H1 (cell line): ENCODE measurements at regions not wholly inside any gene's neighbourhood (a gene's known extent, or its start where the extent isn't known, plus 50 kb on each side); places are given as distances from the start of the nearest gene placed in this dataset.
A peak's percentile ranks its signal among the peaks of the same experiment; 100 is the strongest.

Source experiments
- CTCF ChIA-PET: fragments of 300-600 bp; sonication (Branson Sonifier 250); formaldehyde crosslinking; loops from one replicate; lab custom pipeline; 2021; ENCODE audit not compliant: partially characterized antibody; lab: Charles Lee
- POLR2A ChIA-PET: fragments of 300-600 bp; sonication (Branson Sonifier 250); formaldehyde crosslinking; loops from one replicate; lab custom pipeline; 2021; ENCODE audit warnings: inconsistent platforms; ENCODE audit not compliant: partially characterized antibody; lab: Charles Lee
- DNase-seq, 2 experiments: peaks; one replicate each; pipeline versions ENCODE4 v3.0.0 to v3.0.0-alpha.2; 2010 to 2022; ENCODE audit warnings: low spot score in 2 of 2, low read depth in 1 of 2, mixed read lengths in 1 of 2
- FAIRE-seq: peaks from 2 replicates; lab custom pipeline; 2011; peaks lifted over from hg19 to GRCh38; lab: Jason Lieb, UNC
- H2AFZ ChIP-seq: 2 replicates; pipeline ENCODE4 v1.8.1; 2012; ENCODE audit warnings: low read length, inconsistent platforms
- H2AK5ac ChIP-seq: 2 replicates; pipeline ENCODE4 v1.6.1; 2013; ENCODE audit warnings: low read depth, low read length
- H2BK120ac ChIP-seq: replicated peaks from 2 replicates; pipeline ENCODE3; 2013; ENCODE audit warnings: low read depth, low read length, inconsistent platforms
- H2BK12ac ChIP-seq: 2 replicates; pipeline ENCODE4 v1.6.1; 2013; ENCODE audit warnings: low read depth, low read length
- H2BK15ac ChIP-seq: 2 replicates; pipeline ENCODE4 v1.6.1; 2013; ENCODE audit warnings: low read length
- H2BK20ac ChIP-seq: 2 replicates; pipeline ENCODE4 v1.6.1; 2013; ENCODE audit warnings: low read length
- H2BK5ac ChIP-seq: 2 replicates; pipeline ENCODE4 v1.6.1; 2013; ENCODE audit warnings: low read depth, low read length
- H3K14ac ChIP-seq: 2 replicates; pipeline ENCODE4 v1.6.1; 2013; ENCODE audit warnings: inconsistent platforms; ENCODE audit not compliant: insufficient read length
- H3K18ac ChIP-seq: 2 replicates; pipeline ENCODE4 v1.6.1; 2013; ENCODE audit warnings: low read length; ENCODE audit errors: extremely low read depth
- H3K23ac ChIP-seq: 2 replicates; pipeline ENCODE4 v1.6.1; 2013; ENCODE audit warnings: inconsistent platforms; ENCODE audit not compliant: insufficient read length
- H3K23me2 ChIP-seq: 2 replicates; pipeline ENCODE4 v1.6.1; 2013; ENCODE audit warnings: low read depth, low read length
- H3K27ac ChIP-seq: 2 replicates; pipeline ENCODE4 v1.6.1; 2011; ENCODE audit warnings: low read depth, low read length, inconsistent platforms
- H3K27me3 ChIP-seq, 4 experiments: replicated peaks in 1 of 4; 1 replicate in 1 of 4; 2 replicates in 3 of 4; pipeline versions ENCODE4 v1.6.1 to v1.8.1; 2011 to 2013; ENCODE audit warnings: low read length in 3 of 4, mild to moderate bottlenecking in 3 of 4, inconsistent platforms in 2 of 4, mixed read lengths in 2 of 4, moderate library complexity in 1 of 4; ENCODE audit not compliant: control insufficient read depth in 3 of 4, insufficient read depth in 3 of 4; ENCODE audit errors: extremely low read depth in 1 of 4
- H3K36me3 ChIP-seq, 4 experiments: 2 replicates each; pipeline versions ENCODE4 v1.6.1 to v1.8.1; 2011 to 2013; ENCODE audit warnings: mild to moderate bottlenecking in 4 of 4, low read length in 3 of 4, moderate library complexity in 2 of 4, control low read depth in 1 of 4, inconsistent platforms in 1 of 4; ENCODE audit not compliant: insufficient read depth in 4 of 4, control insufficient read depth in 2 of 4
- H3K4ac ChIP-seq: replicated peaks from 2 replicates; pipeline ENCODE3; 2013; ENCODE audit warnings: low read length, low read depth, mixed read lengths, inconsistent platforms; ENCODE audit not compliant: insufficient read length
- H3K4me1 ChIP-seq, 4 experiments: replicated peaks in 1 of 4; 1 replicate in 1 of 4; 2 replicates in 3 of 4; pipeline versions ENCODE4 v1.6.1 to v1.8.1; 2011 to 2013; ENCODE audit warnings: low read length in 3 of 4, inconsistent platforms in 2 of 4, mixed read lengths in 1 of 4; ENCODE audit not compliant: insufficient read depth in 4 of 4, control insufficient read depth in 3 of 4
- H3K4me2 ChIP-seq, 2 experiments: 2 replicates each; pipeline versions ENCODE4 v1.6.1 to v1.8.1; 2011 to 2013; ENCODE audit warnings: low read depth in 2 of 2, low read length in 2 of 2, control low read depth in 1 of 2, inconsistent platforms in 1 of 2, mild to moderate bottlenecking in 1 of 2; ENCODE audit not compliant: insufficient read depth in 1 of 2
- H3K4me3 ChIP-seq, 4 experiments: fragments of 200-600, 300-600 bp in 1 of 4; sonication (generic), shearing (Covaris generic), sonication (Bioruptor Twin) in 1 of 4; 2 replicates each; pipeline versions ENCODE4 v1.5.1 to v1.8.1; 2011 to 2016; ENCODE audit warnings: low read length in 4 of 4, low read depth in 3 of 4, control low read depth in 2 of 4, inconsistent platforms in 2 of 4, mild to moderate bottlenecking in 2 of 4, mixed read lengths in 1 of 4, moderate library complexity in 1 of 4; ENCODE audit not compliant: insufficient read depth in 2 of 4; ENCODE audit errors: extremely low read depth in 1 of 4
- H3K56ac ChIP-seq: replicated peaks from 2 replicates; pipeline ENCODE3; 2013; ENCODE audit warnings: low read depth, mild to moderate bottlenecking, mixed read lengths, low read length, inconsistent platforms; ENCODE audit not compliant: insufficient read length
- H3K79me1 ChIP-seq: 2 replicates; pipeline ENCODE4 v1.6.1; 2013; ENCODE audit warnings: low read depth, low read length, control low read depth
- H3K79me2 ChIP-seq, 2 experiments: 2 replicates each; pipeline versions ENCODE4 v1.6.1 to v1.8.1; 2012 to 2013; ENCODE audit warnings: low read length in 2 of 2, mild to moderate bottlenecking in 2 of 2, inconsistent platforms in 1 of 2; ENCODE audit not compliant: insufficient read depth in 2 of 2, control insufficient read depth in 1 of 2
- H3K9ac ChIP-seq, 4 experiments: replicated peaks in 1 of 4; 1 replicate in 1 of 4; 2 replicates in 3 of 4; pipeline versions ENCODE4 v1.6.1 to v1.8.1; 2011 to 2013; ENCODE audit warnings: low read depth in 3 of 4, low read length in 3 of 4, control low read depth in 2 of 4, mild to moderate bottlenecking in 2 of 4, moderate library complexity in 2 of 4, inconsistent platforms in 1 of 4; ENCODE audit errors: extremely low read depth in 1 of 4
- H3K9me3 ChIP-seq, 2 experiments: 2 replicates each; pipeline versions ENCODE4 v1.6.1 to v1.8.1; 2012 to 2013; ENCODE audit warnings: mild to moderate bottlenecking in 2 of 2, moderate library complexity in 2 of 2, control low read depth in 1 of 2, inconsistent platforms in 1 of 2, low read depth in 1 of 2, low read length in 1 of 2, mixed read lengths in 1 of 2; ENCODE audit not compliant: insufficient read depth in 2 of 2
- H4K20me1 ChIP-seq, 2 experiments: replicated peaks in 1 of 2; 2 replicates each; pipeline versions ENCODE3 to v1.8.1; 2011 to 2013; ENCODE audit warnings: inconsistent platforms in 2 of 2, low read length in 2 of 2, mild to moderate bottlenecking in 1 of 2; ENCODE audit not compliant: insufficient read depth in 2 of 2, control insufficient read depth in 1 of 2
- H4K5ac ChIP-seq: 2 replicates; pipeline ENCODE4 v1.6.1; 2013; ENCODE audit warnings: low read length, low read depth, mixed read lengths, inconsistent platforms; ENCODE audit not compliant: insufficient read length
- H4K8ac ChIP-seq: 2 replicates; pipeline ENCODE4 v1.8.0; 2013; ENCODE audit warnings: mild to moderate bottlenecking, moderate library complexity, low read length, inconsistent platforms; ENCODE audit not compliant: insufficient read depth; ENCODE audit errors: extremely low read depth
- H4K91ac ChIP-seq: replicated peaks from 2 replicates; pipeline ENCODE3; 2013; ENCODE audit warnings: low read length, mixed read lengths, inconsistent platforms; ENCODE audit not compliant: insufficient read length
- MAFK ChIP-seq: IDR thresholded peaks from 2 replicates; pipeline ENCODE4 v1.6.1; 2012; ENCODE audit warnings: low read depth, mild to moderate bottlenecking, improper control_type of control experiment, low read length
- SP1 ChIP-seq: IDR thresholded peaks from 2 replicates; pipeline ENCODE4 v1.6.1; 2011; ENCODE audit warnings: low read depth, low read length
- WGBS, 2 experiments: shearing (Covaris generic) in 1 of 2; methylation state at CpG; one replicate each; pipeline versions ENCODE4 v1.1.6 to v1.1.7; 2013 to 2015; ENCODE audit warnings: low lambda C conversion rate in 2 of 2, mixed read lengths in 2 of 2, inconsistent platforms in 1 of 2, low coverage in 1 of 2, missing lambda C conversion rate in 1 of 2; ENCODE audit not compliant: insufficient replicate concordance in 2 of 2, insufficient coverage in 1 of 2, insufficient read length in 1 of 2; ENCODE audit errors: extremely low coverage in 1 of 2, missing lambda C conversion rate in 1 of 2; 5-methylcytosine and 5-hydroxymethylcytosine counted together

GRCh38 chr5:125139590-125139989, 393.2 kb upstream of the ZNF608 start:
- Histone ChIP-seq H3K18ac (no peak overlapping the region), H3K27ac (no peak overlapping the region), H4K5ac (no peak overlapping the region), H3K14ac (no peak overlapping the region), H3K23ac (no peak overlapping the region), H4K20me1 (no peaks in the 10 kb centered on the region), H2BK20ac (no peak overlapping the region), H4K91ac (no peak overlapping the region), H3K79me1 (no peaks in the 10 kb centered on the region), H4K8ac (no peak overlapping the region), H2AK5ac (no peak overlapping the region), H3K9me3 (no peaks in the 10 kb centered on the region), H3K56ac (no peak overlapping the region), H3K23me2 (no peaks in the 10 kb centered on the region), H2BK15ac (no peak overlapping the region), H3K4ac (no peak overlapping the region), H3K27me3 (no peaks in the 10 kb centered on the region), H3K9ac (no peak overlapping the region), H3K4me1 (peaks cover 0 to 2% (median 0%) of the 10 kb centered on the region in 4 experiments; a peak in 2 of 7 replicates), H3K36me3 (no peaks in the 10 kb centered on the region), H2BK12ac (no peak overlapping the region), H3K4me3 (no peak overlapping the region), H2BK5ac (no peak overlapping the region), H3K4me2 (no peak overlapping the region), H2BK120ac (no peak overlapping the region), H2AFZ (no peak overlapping the region), H3K79me2 (no peaks in the 10 kb centered on the region)
- ChIA-PET POLR2A (no interaction called here), CTCF (interaction anchor here (0.6 kb wide), 1 partner anchor 227 kb away, joined by 3 read pairs; no protein-coding TSS in a partner anchor)
- FAIRE-seq (no peak), DNase-seq (no peak)
- TF ChIP-seq MAFK (peak; percentile 74; the same call in 1 of the 2 replicates), SP1 (no peak)
- 100% methylated on average over 2 of the region's 2 CpGs; no CpG with 5 or more reads in 1 of the 2 experiments for WGBS, 2 experiments
